Amygdala (tissue), 56 donors: ENCODE measurements at regions not wholly inside any gene's neighbourhood (a gene's known extent, or its start where the extent isn't known, plus 50 kb on each side); places are given as distances from the start of the nearest gene placed in this dataset.
"Not testable (repeated sequence)": the region's sequence is repeated elsewhere in the genome, so short reads cannot be mapped to it uniquely, and the experiment has no call there.

Source experiments
- DNase-seq, 56 donors: peaks; one replicate each; lab custom pipeline; 2025; lab: John Stamatoyannopoulos, UW

- DNase-seq, result no peak
These were observed 73.0 kb downstream of the DIO3 start for GRCh38 chr14:101634202-101634849.

DNA sequence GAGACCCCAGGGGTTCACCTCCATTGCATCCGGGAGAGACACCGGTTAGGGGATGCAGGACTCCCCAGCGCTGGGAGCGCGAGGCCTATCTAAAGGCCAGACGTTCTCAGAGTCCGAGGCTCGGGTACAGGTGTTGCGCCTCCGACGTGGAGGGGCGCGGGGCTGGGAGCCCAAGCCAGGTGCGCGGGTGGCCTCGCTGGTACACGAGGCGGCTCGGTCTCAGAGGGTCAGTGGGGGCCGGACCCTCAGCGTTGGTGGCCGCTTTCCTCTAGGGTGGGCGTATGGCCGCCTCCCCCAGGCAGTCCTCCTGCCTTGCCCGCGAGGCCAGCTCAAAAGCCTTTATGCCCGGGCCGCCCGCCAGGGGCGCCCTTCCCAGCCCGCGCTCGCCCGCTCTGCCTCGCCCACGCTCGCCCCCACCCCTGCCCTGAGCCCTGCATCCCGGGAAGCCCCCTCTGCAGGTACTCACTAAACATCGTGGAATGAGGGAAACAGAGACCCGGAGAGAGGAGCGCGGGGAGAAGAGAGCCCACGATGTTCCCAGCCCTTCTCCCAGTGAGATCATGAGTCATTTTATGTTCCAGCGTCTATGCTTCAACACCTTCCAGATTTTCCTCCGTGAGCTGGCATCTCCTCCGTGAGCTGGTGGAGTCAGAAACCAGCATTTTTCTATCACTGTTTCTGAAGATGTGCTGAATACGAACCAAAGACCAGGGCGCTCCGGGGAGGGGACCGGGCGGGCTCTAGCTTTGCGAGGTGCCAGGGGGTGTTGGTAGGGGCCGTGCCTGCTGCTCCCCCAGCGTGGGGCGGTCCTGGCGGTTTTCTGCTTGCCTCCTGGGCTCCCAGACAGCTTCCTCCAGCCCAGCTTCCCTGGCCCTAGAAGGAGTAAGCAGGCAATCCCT lies 73.8 kb downstream of the DIO3 start:
- peak in 2 of 56 donors; percentile 20 to 24 for DNase-seq

- no peak for DNase-seq
These were observed 74.7 kb downstream of the DIO3 start for GRCh38 chr14:101635749-101636560.

- DNase-seq, result no peak
These were observed 78.0 kb downstream of the DIO3 start for GRCh38 chr14:101639241-101639833.

DNA sequence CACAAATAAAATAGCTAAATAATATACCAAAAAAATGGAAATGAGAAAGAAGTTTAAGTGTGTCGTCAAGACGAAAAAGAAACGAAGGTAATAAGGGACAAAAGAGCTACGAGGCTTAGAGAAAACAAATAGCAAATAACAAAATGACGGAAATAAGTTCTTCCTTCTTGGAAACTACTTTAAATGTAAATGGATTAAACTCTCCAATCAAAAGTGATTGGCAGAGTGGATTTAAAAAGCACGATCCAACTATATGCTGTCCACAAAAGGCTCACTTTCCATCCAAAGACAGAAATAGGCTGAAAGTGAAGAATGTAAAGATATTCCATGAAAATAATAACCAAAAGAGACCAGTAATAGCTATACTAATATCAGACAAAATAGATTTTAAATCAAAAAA lies 82.4 kb downstream of the DIO3 start:
- no peak for DNase-seq

DNA sequence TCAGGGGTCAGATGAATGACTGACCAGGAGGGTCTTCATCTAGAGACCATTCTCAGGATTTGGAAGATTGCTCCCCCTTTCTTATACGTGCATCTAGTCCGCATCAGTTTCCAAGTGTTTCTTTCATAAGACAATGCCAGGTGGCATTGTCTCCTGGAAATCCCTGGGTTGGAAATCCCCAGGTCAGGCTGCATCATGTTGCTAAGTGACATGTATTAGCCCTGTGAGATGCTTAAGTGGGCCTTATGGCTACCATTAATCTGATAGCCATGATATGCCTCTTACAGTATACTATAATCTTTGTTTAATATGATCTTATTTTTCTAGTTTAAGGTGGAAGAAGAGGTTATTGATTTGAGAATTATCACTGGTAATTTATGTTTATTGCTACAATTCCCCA lies 92.8 kb downstream of the DIO3 start:
- no peak for DNase-seq

DNA sequence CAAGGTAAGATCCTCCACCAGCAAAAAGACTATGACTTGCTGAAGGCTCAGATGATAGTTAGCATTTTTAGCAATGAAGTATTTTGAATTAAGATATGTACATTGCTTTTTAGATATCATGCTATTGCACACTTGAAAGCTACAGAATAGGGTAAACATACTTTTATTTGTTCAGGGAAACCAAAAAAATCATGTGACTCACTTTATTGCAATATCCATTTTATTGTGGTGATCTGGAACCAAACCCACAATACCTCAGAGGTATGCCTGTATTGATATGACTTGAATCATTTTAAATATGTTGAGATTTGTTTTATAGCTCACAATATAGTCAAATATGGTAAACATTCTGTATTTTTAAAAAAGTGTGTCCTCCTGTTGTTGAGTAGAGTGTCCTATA lies 96.1 kb downstream of the DIO3 start:
- no peak for DNase-seq

GRCh38 chr14:101665478-101666078 lies 95.9 kb upstream of the PPP2R5C start:
- peak in 4 of 56 donors; percentile 5 to 24 (median 10) for DNase-seq

DNA sequence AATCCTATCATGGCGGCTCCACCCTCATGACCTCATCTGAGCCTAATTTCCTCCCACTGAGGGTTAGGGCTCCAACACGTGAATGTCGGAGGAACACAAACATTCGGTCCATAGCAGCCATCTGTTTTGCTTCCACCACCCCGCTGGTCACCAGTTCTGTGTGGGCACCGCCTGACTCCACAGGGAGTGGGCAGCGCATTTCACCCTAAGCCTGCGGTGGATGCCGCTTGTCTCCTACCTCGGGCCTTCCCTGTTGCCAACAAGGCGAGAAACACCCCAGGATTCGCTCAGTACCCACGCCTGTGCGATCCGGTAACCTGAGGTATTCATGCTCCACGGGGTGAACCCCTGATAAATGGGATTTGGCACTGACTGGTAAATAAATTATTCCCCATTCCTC lies 95.2 kb upstream of the PPP2R5C start:
- DNase-seq, result no peak

DNA sequence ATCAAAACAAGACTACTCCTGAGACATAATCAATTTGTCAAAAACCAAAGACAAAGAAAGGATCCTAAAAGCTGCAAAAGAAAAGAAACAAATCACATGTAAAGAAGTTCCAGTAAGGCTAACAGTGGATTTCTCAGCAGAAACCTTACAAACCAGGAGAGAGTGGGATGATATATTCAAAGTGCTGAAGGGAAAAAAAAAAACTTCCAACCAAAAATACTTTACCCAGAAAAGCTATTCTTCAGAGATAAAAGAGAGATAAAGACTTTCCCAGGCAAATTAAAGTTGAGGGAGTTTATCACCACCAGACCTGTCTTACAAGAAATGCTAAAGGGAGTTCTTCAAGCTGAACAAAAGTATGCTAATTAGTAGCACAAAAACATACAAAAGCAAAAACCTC lies 91.9 kb upstream of the PPP2R5C start:
- DNase-seq, result no peak

DNA sequence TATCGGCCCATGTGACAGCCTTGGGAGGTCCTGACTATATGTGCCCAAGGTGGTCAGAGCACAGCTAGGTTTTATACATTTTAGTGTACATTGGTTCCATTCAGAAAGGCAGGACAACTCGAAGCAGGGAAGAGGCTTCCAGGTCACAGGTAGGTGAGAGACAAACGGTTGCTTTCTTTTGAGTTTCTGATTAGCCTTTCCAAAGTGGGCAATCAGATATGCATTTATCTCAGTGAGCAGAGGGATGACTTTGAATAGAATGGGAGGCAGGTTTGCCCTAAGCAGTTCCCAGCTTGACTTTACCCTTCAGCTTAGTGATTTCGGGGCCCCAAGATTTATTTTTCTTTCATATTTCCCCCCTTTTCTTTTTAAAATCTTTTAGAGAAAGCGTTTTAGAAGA lies 87.6 kb upstream of the PPP2R5C start:
- no peak for DNase-seq

DNA sequence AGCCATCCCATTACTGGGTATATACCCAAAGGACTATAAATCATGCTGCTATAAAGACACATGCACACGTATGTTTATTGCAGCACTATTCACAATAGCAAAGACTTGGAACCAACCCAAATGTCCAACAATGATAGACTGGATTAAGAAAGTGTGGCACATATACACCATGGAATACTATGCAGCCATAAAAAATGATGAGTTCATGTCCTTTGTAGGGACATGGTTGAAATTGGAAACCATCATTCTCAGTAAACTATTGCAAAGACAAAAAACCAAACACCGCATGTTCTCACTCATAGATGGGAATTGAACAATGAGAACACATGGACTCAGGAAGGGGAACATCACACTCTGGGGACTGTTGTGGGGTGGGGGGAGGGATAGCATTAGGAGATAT lies 85.7 kb upstream of the PPP2R5C start:
- not testable (repeated sequence) for DNase-seq

- not testable (repeated sequence) for DNase-seq
These were observed 83.6 kb upstream of the PPP2R5C start for GRCh38 chr14:101677912-101678327.

GRCh38 chr14:101681795-101682194 lies 79.7 kb upstream of the PPP2R5C start:
- DNase-seq, result no peak

DNA sequence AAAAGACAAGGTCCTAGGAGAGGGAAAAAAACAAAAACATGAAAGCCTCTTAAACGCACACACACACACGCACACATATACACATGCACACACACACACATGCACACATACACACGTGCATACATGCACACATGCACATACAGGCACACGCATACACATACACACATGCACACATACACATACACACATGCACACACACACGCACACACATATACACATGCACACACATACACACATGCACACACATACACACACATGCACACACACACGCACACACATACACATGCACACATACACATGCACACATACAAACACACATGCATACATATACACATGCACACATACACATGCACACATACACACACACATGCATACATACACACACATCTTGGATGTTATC lies 78.1 kb upstream of the PPP2R5C start:
- DNase-seq, result no peak

GRCh38 chr14:101687756-101688546 lies 73.6 kb upstream of the PPP2R5C start:
- no peak for DNase-seq

- DNase-seq, result no peak
These were observed 72.4 kb upstream of the PPP2R5C start for GRCh38 chr14:101689039-101689501.

DNA sequence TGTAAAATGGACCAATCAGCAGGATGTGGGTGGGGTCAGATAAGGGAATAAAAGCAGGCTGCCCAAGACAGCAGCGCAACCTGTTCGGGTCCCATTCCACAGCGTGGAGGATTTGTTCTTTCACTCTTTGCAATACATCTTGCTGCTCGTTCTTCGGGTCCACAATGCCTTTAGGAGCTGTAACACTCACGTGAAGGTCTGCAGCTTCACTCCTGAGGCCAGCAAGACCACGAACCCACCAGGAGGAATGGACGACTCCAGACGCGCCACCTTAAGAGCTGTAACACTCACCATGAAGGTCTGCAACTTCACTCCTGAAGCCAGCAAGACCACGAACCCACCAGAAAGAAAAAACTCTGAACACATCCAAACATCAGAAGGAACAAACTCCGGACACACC lies 71.5 kb upstream of the PPP2R5C start:
- not testable (repeated sequence) for DNase-seq

DNA sequence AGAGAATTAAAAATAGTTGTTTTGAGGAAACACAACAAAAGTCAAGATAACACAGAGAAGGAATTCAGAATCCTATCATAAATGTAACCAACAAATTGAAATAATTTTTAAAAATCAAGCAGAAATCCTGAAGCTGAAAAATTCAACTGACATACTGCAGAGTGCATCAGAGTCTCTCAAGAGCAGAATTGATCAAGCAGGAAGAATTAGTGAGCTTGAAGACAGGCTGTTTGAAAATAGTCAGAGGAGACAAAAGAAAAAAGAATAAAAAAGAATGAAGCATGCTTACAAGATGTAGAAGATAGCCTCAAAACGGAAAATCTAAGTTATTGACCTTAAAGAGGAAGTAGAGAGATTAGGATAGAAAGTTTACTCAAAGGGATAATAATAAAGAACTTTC lies 65.8 kb upstream of the PPP2R5C start:
- no peak for DNase-seq
